Iris pigment epithelial cell (primary cell): ENCODE measurements at regions not wholly inside any gene's neighbourhood (a gene's known extent, or its start where the extent isn't known, plus 50 kb on each side); places are given as distances from the start of the nearest gene placed in this dataset.
"Not testable (repeated sequence)": the region's sequence is repeated elsewhere in the genome, so short reads cannot be mapped to it uniquely, and the experiment has no call there.

ENCODE experiments used
- DNase-seq: peaks from one replicate; pipeline ENCODE4 v3.0.0-alpha.2; 2011; ENCODE audit warnings: low read depth

GRCh38 chr6:43999628-44000027 is 127.6 kb downstream of the MRPL14 start:
- DNase-seq = no peak

DNA sequence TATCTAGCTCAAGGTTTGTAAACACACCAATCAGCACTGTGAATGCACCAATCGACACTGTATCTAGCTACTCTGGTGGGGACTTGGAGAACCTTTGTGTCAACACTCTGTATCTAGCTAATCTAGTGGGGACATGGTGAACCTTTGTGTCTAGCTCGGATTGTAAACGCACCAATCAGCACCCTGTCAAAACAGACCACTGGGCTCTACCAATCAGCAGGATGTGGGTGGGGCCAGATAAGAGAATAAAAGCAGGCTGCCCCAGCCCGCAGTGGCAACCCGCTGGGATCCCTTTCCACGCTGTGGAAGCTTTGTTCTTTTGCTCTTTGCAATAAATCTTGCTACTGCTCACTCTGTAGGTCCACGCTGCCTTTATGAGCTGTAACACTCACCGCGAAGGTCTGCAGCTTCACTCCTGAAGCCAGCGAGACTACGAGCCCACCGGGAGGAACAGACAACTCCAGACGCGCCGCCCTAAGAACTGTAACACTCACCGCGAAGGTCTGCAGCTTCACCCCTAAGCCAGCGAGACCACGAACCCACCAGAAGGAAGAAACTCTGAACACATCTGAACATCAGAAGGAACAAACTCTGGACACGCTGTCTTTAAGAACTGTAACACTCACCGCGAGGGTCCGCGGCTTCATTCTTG is 128.5 kb downstream of the MRPL14 start:
- DNase-seq = not testable (repeated sequence)

DNA sequence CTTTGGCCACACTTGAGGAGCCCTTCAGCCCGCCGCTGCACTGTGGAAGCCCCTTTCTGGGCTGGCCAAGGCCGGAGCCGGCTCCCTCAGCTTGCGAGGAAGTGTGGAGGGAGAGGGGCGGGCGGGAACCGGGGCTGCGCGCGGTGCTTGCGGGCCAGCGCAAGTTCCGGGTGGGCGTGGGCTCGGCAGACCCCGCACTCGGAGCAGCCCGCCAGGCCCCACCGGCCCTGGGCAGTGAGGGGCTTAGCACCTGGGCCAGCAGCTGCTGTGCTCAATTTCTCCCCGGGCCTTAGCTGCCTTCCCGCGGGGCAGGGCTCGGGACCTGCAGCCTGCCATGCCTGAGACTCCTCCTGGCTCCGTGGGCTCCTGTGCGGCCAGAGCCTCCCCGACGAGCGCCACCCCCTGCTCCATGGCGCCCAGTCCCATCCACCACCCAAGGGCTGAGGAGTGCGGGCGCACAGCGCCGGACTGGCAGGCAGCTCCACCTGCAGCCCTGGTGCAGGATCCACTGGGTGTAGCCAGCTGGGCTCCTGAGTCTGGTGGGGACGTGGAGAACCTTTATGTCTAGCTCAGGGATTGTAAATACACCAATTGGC is 129.2 kb downstream of the MRPL14 start:
- DNase-seq = not testable (repeated sequence)

GRCh38 chr6:43997345-43997677 is 129.9 kb downstream of the MRPL14 start:
- DNase-seq = no peak

- DNase-seq = no peak
These were observed 130.5 kb downstream of the MRPL14 start for GRCh38 chr6:43996618-43997344.

GRCh38 chr6:43995137-43995536 is 132.1 kb downstream of the MRPL14 start:
- no peak for DNase-seq

- no peak for DNase-seq
These were observed 133.2 kb downstream of the MRPL14 start for GRCh38 chr6:43993881-43994523.

DNA sequence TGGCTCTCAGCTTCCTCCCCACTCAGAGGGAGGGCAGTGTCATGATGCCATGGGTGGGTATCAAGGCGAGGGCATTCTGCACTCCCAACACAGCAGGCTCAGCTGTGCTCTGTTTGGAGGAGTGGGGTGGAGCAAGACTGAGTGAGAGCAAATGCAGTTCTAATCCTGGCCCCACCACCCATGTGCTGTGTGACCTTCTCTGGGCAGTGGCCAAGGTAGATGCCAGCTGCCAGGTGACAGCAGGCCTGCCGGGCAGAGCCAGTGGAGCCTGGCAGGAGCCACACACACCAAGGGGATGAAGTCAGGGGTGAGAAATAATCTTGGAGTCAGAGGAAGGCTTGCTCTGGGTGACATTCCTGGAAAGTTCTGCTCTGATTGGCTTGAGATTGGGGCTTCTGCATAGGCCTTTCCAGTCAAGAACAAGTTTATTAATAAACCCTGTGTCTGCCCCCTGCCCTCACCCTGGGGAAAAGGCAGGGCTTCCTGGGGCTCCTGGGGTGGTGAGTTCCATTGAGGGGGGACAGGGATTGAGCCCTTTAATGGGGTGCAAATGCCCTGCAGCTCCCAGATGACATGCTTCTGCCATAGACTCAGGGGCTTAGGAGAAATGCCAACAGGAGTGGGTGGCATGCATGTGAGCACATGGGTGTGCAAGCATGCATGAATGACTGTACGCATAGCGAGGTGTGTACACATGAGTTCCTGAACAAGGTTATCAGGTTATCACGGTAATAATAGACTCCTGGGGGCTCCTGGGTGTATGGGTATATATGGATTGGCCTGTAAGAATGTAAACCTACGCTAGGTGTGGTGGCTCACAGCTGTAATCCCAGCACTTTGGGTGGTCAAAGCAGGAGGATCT is 134.2 kb downstream of the MRPL14 start:
- no peak for DNase-seq

DNA sequence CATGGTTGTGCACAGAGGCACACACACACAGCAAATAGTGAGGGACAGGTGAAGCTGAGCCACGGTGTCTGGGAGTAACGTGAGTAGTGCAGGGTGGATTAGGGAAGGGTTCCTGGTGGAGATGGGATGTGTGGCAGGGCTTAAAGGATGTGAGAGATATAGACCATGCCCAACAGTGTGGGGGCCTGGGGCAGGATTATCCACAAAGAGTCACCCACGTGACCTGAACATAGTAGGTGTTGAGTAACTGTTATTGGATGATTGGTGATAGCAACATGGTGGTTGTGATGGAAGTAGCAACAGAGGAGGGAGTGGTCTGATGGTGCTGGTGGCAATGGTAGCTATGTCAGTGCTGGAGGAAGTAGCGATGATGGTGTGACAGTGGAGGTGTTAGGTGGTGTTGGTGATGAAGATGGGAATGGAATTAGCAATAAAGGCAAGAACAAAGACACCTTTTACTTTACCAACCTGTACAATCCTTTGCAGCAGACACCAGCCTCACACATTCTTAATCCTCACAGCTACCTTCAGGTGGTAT is 135.1 kb downstream of the MRPL14 start:
- no peak for DNase-seq

DNA sequence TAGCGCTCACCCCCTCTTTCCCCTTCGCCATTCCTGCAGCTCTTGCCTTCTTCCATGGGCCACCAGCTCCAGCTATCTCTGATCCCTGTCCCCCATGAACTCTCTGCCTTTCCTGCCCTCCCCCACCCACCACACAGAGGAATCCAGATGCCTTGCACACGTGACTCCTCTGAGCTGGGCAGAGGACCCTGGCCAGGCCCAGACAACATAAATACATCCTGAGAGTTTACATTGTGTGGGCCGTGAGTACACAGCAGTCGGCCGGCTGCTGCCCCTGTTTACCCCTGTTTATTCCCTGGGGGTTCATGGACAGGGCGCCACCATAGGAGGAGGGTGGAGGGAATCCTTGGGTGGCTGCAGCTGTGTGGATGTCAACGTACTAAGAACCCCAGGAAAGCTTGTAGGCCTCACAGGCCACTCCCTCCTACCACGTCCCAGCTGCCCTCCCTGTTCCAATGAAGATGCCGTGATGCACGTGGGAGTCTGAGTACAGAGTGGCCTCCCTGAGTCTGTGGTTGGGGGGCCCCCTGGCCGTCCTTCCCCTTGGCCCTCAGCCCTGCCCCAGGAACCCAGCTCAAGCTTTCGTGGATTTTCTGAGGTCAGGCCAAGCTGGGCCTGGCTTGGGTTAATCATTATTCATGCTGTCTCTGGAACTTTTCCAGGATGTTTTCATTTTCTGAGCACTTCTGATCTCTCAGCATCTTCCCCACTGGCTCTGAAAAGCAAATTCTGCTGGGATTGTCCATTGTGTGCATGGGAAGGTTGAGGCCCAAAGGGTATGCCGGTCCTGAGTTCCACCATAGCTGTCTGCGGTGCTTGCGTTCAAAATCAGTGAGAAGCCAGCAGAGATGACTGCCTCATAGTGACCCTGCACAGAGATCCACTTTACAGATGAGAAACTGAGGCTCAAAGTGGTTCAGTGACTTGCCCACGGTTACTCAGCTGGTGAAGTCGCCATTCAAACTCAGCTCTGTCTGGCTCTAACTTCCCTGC is 136.3 kb downstream of the MRPL14 start:
- DNase-seq = peak; percentile 84

GRCh38 chr6:43990275-43990626 is 137.0 kb downstream of the MRPL14 start:
- DNase-seq = no peak

GRCh38 chr6:43989581-43990146 is 137.6 kb downstream of the MRPL14 start:
- no peak for DNase-seq

DNA sequence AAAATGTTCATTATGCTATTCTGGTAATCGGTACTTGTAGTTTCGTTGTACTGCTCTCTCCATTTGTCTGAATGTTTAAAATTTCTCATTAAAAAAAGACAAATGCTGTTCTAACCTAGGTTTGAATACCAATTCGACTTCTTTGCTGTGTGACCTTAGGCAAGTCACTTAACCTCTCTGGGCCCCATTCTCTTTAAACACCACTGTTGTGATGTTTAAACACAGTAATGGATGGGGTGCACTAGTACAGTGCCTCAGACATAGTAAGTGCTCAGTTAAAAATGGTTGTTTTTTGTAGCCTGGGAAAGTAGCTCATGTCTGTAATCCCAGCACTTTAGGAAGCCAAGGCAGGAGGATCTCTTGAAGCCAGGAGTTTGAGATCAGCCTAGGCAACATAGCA is 138.5 kb downstream of the MRPL14 start:
- DNase-seq = no peak

GRCh38 chr6:43987838-43988439 is 139.3 kb downstream of the MRPL14 start:
- DNase-seq = no peak

GRCh38 chr6:43986177-43986825 is 141.0 kb downstream of the MRPL14 start:
- no peak for DNase-seq

DNA sequence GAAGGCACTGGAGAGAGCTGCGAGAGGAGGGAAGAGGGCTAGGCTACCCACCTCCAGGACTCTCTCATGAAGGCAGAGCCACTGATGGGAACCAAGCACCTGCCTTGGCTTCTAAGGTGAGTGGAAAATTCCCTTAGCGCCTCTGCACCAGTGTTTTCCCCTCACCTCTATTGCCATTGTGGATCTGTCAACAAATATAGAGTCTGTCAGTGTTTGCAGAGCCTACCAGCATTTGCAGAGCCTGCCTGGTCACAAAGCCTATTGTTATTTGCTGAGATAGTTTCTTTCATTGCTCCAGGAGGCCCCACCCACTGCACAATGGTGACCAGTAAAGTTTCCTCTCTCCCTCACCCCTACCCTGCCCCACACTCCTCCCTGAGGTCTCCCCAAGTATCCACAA is 141.9 kb downstream of the MRPL14 start:
- no peak for DNase-seq

DNA sequence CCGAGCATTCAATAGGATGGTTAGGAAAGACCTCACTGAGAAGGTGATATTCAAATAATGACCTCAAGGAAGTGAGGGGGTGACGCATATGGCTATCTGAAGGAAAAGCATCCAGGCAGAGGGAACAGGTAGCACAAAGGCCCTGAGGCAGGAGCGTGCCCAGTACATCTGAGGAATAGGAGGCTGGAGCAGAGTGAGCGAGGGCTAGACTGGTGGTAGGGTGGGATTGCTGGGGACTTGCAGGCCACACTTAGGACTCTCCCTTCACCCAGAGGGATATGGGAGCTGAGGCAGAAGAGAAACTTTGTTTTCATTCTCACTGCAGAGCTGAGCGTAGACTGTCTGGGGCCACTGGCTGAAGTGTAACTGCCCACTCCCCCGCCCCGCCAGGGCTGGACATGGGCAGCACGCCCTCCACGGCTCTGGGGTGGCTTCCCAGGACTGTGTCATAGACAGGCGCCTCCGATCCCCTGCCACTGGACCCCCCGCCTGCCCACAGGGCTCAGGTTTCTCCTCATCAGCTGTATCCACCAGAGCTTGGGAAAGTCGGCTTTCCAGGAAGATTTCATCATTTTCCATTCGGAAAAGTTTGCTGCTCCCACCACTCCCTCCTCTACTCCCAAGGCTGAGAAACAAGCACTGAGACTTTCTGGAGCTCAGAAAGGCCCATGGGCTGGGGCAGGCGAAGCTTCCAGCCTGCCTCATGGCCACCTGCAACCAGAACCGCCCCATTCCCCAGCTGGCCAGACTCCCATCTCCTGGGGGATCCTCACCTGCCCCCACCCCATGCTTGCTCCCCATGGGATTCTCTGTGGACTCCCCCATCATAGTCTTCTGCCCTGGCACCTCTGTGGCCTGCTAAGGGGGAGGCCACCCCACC is 142.6 kb downstream of the MRPL14 start:
- no peak for DNase-seq

- DNase-seq = no peak
These were observed 143.6 kb downstream of the MRPL14 start for GRCh38 chr6:43983632-43984031.
